Stimulated activated CD8-positive, alpha-beta memory T cell treated with anti-CD3 and anti-CD28 coated beads, Interleukin-12 subunit alpha, Interleukin-12 subunit beta, amount 100 ng/mL, for 24 hours (primary cell): ENCODE measurements at regions not wholly inside any gene's neighbourhood (a gene's known extent, or its start where the extent isn't known, plus 50 kb on each side); places are given as distances from the start of the nearest gene placed in this dataset.
"Not testable (repeated sequence)": the region's sequence is repeated elsewhere in the genome, so short reads cannot be mapped to it uniquely, and the experiment has no call there.

Experiments
- DNase-seq: peaks from one replicate; pipeline ENCODE4 v3.0.0-alpha.2; 2020; ENCODE audit errors: extremely low read depth

GRCh38 chr7:113301983-113302382 lies 183.6 kb upstream of the SMIM30 start:
- DNase-seq, result no peak

- DNase-seq, result no peak
These were observed 182.8 kb upstream of the SMIM30 start for GRCh38 chr7:113301141-113301540.

GRCh38 chr7:113299748-113300147 lies 181.4 kb upstream of the SMIM30 start:
- DNase-seq, result no peak

- no peak for DNase-seq
These were observed 180.1 kb upstream of the SMIM30 start for GRCh38 chr7:113298501-113298900.

GRCh38 chr7:113294750-113295149 lies 176.4 kb upstream of the SMIM30 start:
- DNase-seq, result no peak

GRCh38 chr7:113292105-113292504 lies 173.8 kb upstream of the SMIM30 start:
- DNase-seq, result no peak

- DNase-seq, result no peak
These were observed 172.7 kb upstream of the SMIM30 start for GRCh38 chr7:113291058-113291457.

- DNase-seq, result no peak
These were observed 170.9 kb upstream of the SMIM30 start for GRCh38 chr7:113289140-113289740.

GRCh38 chr7:113285411-113285810 lies 167.1 kb upstream of the SMIM30 start:
- DNase-seq, result no peak

GRCh38 chr7:113283861-113284260 lies 165.5 kb upstream of the SMIM30 start:
- no peak for DNase-seq

- no peak for DNase-seq
These were observed 164.5 kb upstream of the SMIM30 start for GRCh38 chr7:113282875-113283274.

GRCh38 chr7:113281223-113281622 lies 162.9 kb upstream of the SMIM30 start:
- no peak for DNase-seq

GRCh38 chr7:113279256-113279655 lies 160.9 kb upstream of the SMIM30 start:
- DNase-seq, result no peak

GRCh38 chr7:113270790-113271189 lies 152.4 kb upstream of the SMIM30 start:
- no peak for DNase-seq

- not testable (repeated sequence) for DNase-seq
These were observed 151.2 kb upstream of the SMIM30 start for GRCh38 chr7:113269592-113269991.

GRCh38 chr7:113268757-113269156 lies 150.4 kb upstream of the SMIM30 start:
- no peak for DNase-seq

GRCh38 chr7:113267885-113268284 lies 149.5 kb upstream of the SMIM30 start:
- DNase-seq, result no peak

GRCh38 chr7:113267271-113267670 lies 148.9 kb upstream of the SMIM30 start:
- DNase-seq, result no peak

- DNase-seq, result no peak
These were observed 145.4 kb upstream of the SMIM30 start for GRCh38 chr7:113263749-113264148.

GRCh38 chr7:113263215-113263742 lies 144.9 kb upstream of the SMIM30 start:
- DNase-seq, result not testable (repeated sequence)

- DNase-seq, result no peak
These were observed 138.7 kb upstream of the SMIM30 start for GRCh38 chr7:113256883-113257531.

GRCh38 chr7:113247198-113247597 lies 128.8 kb upstream of the SMIM30 start:
- no peak for DNase-seq

- DNase-seq, result no peak
These were observed 128.4 kb upstream of the SMIM30 start for GRCh38 chr7:113246738-113247137.

- DNase-seq, result no peak
These were observed 114.5 kb upstream of the SMIM30 start for GRCh38 chr7:113232885-113233284.
